Esophagus squamous epithelium (tissue), 5 donors: ENCODE measurements at regions not wholly inside any gene's neighbourhood (a gene's known extent, or its start where the extent isn't known, plus 50 kb on each side); places are given as distances from the start of the nearest gene placed in this dataset.

Experiments used
- DNase-seq: peaks from one replicate; lab custom pipeline; 2025; lab: John Stamatoyannopoulos, UW
- H3K27ac ChIP-seq, 4 donors: fragments of 200-600 bp; sonication (generic); one replicate each; pipeline ENCODE4 v1.5.1; 2016 to 2019; ENCODE audit warnings: mild to moderate bottlenecking in 1 of 4
- H3K27me3 ChIP-seq, 4 donors: fragments of 200-600 bp; sonication (generic); 1 replicate in 3 of 4; 2 replicates in 1 of 4; pipeline versions ENCODE4 v1.5.1 to v1.6.0; 2017 to 2021; ENCODE audit warnings: antibody characterized with exemption in 1 of 4
- H3K36me3 ChIP-seq, 3 donors: fragments of 200-600 bp; sonication (generic); one replicate each; pipeline ENCODE4 v1.5.1; 2016 to 2019
- H3K4me1 ChIP-seq, 3 donors: fragments of 200-600 bp; sonication (generic); one replicate each; pipeline ENCODE4 v1.5.1; 2017 to 2019
- H3K4me3 ChIP-seq, 4 donors: fragments of 200-600 bp; sonication (generic); 1 replicate in 3 of 4; 2 replicates in 1 of 4; pipeline ENCODE4 v1.5.1; 2016 to 2019; ENCODE audit warnings: mild to moderate bottlenecking in 2 of 4, moderate library complexity in 1 of 4
- H3K9me3 ChIP-seq, 3 donors: fragments of 200-600 bp; sonication (generic); one replicate each; pipeline ENCODE4 v1.5.1; 2016 to 2019
- POLR2A ChIP-seq, 4 donors: fragments of 450-650 bp; IDR thresholded peaks; one replicate each; pipeline ENCODE4 v1.6.1; 2017; ENCODE audit warnings: antibody characterized with exemption in 4 of 4, mild to moderate bottlenecking in 4 of 4, moderate library complexity in 3 of 4
- WGBS, 2 donors: methylation state at CpG; one replicate each; pipeline ENCODE4 v1.1.5; 2018; 5-methylcytosine and 5-hydroxymethylcytosine counted together
- intact Hi-C: fragments of 100-400 bp; cut with DNase I; formaldehyde crosslinking; loops from one replicate; pipeline ENCODE4 v1.15.0; 2022
- TF ChIP-seq, protein P1 (sequence below), 6 experiments: fragments of 450-650 bp in 4 of 6; fragments of 200-600 bp in 2 of 6; sonication (generic) in 2 of 6; IDR thresholded peaks; one replicate each; pipeline ENCODE4 v1.5.1; 2016 to 2019; ENCODE audit warnings: antibody characterized with exemption in 6 of 6, mild to moderate bottlenecking in 4 of 6, moderate library complexity in 4 of 6
- donor health status: DM: yes; HTN: yes; CAD: no.

DNA sequence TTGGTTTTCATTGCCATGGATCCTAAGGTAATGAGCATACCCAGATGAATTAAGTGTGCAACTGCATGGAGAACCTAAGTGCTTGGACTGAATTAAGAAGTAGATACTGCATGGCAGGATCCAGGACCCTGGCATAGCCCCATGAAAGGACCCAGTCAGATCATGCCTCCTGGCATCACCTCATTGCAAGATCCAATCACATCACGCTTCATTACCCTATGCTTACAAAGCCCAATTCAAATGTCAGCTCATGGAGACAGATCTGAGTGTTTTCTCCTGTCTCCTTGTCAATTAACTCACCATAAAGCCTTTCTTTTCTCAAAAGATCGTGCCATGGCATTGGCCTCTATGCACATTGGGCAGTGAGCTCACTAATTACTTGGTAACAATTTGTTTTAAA lies 519.8 kb upstream of the ZNF804A start:
- intact Hi-C loops = no loop called here
- H3K36me3 ChIP-seq = no peaks in the 10 kb centered on the region
- no peak overlapping the region for H3K4me3 ChIP-seq
- DNase-seq = no peak
- no peak overlapping the region for H3K27ac ChIP-seq
- H3K27me3 ChIP-seq = no peaks in the 10 kb centered on the region
- TF ChIP-seq, protein P1, sequence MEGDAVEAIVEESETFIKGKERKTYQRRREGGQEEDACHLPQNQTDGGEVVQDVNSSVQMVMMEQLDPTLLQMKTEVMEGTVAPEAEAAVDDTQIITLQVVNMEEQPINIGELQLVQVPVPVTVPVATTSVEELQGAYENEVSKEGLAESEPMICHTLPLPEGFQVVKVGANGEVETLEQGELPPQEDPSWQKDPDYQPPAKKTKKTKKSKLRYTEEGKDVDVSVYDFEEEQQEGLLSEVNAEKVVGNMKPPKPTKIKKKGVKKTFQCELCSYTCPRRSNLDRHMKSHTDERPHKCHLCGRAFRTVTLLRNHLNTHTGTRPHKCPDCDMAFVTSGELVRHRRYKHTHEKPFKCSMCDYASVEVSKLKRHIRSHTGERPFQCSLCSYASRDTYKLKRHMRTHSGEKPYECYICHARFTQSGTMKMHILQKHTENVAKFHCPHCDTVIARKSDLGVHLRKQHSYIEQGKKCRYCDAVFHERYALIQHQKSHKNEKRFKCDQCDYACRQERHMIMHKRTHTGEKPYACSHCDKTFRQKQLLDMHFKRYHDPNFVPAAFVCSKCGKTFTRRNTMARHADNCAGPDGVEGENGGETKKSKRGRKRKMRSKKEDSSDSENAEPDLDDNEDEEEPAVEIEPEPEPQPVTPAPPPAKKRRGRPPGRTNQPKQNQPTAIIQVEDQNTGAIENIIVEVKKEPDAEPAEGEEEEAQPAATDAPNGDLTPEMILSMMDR (IDR thresholded peaks at IDR 0.05) = no peak
- TF ChIP-seq POLR2A (IDR thresholded peaks at IDR 0.05) = no peak
- 63 to 74% methylated on average over 2 of the region's 2 CpGs for WGBS, 2 donors
- no peaks in the 10 kb centered on the region for H3K4me1 ChIP-seq
- no peaks in the 10 kb centered on the region for H3K9me3 ChIP-seq

DNA sequence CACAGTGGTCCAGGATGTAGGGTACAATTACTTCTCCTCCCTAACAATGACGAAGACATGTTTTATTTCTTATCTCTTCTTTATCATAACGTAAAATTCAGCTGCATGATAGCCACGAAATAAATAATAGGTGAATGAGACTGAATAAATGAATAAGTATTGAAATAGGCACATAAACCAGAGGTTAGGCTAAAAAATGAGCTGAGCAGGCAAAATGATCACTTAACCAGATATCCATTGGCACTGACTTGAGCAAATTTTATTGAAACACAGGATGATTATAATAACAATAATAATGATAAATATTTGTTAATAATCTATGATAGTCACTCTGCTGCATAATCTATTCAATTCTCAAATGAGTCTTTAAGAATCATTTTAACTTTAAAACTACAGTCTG lies 506.9 kb upstream of the ZNF804A start:
- no peaks in the 10 kb centered on the region for H3K9me3 ChIP-seq
- no peak for TF ChIP-seq POLR2A (IDR thresholded peaks at IDR 0.05)
- TF ChIP-seq, protein P1 (IDR thresholded peaks at IDR 0.05) = no peak
- no peak overlapping the region for H3K27ac ChIP-seq
- no peaks in the 10 kb centered on the region for H3K36me3 ChIP-seq
- no peak overlapping the region for H3K4me3 ChIP-seq
- no peaks in the 10 kb centered on the region for H3K4me1 ChIP-seq
- no peaks in the 10 kb centered on the region for H3K27me3 ChIP-seq
- DNase-seq = no peak
- intact Hi-C loops = no loop called here
- 71 to 78% methylated on average over 3 of the region's 3 CpGs for WGBS, 2 donors

DNA sequence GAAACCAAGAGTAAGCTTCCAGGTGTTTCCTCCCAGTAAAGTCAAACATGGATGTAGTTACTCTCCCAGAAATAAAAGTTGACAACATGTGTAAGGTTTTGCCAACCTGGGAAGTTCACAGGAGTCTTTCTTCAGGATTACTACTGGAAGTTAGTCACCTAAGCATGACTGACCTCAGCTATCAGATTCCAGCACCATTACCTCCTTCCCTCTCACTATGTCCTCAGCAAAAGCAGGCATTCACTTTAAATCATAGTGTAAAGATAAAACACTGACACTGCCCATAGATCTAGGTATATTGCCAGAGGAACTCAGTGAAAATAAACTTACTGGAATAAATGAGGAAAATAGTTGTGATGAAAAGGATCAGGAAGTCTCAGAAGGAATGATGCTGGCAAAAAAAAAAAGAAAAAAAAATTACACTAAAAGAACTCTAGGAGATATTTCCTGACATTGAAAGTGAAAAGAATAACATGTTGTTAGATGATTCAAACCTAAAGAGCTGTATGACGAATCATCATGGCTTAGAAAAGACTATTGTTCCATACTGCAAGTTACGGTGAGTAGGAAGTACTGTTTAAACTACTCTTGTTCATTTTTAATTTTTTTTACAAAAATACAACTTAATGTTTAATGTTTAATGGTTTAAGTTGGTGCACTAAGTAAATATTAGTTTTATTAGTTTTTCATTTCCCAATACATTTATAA lies 484.5 kb upstream of the ZNF804A start:
- Histone ChIP-seq H3K9me3 (no peaks in the 10 kb centered on the region), H3K36me3 (no peaks in the 10 kb centered on the region), H3K4me1 (no peaks in the 10 kb centered on the region), H3K4me3 (no peak overlapping the region), H3K27me3 (no peaks in the 10 kb centered on the region), H3K27ac (no peak overlapping the region)
- intact Hi-C loops = no loop called here
- no peak for DNase-seq
- TF ChIP-seq, protein P1 (IDR thresholded peaks at IDR 0.05) = no peak
- TF ChIP-seq POLR2A (IDR thresholded peaks at IDR 0.05) = no peak
- WGBS, 2 donors = 25 to 32% methylated on average over 2 of the region's 2 CpGs

DNA sequence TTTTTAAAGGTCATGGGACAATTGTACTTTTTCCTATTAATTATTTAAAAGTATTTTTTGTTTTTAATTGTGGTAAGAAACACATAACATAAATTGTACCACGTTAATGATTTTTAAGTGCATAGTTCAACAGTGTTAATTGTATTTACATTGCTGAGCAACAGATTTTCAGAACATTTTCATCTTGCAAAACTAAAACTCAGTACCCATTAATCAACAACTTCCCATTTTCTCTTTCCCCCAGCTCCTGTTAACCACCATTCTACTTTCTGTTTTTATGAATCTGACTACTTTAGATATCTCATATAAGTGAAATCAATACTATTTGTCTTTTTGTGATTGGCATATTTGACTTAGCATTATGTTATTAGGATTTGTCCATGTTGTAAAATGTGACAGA lies 483.9 kb upstream of the ZNF804A start:
- H3K4me1 ChIP-seq = no peaks in the 10 kb centered on the region
- intact Hi-C loops = no loop called here
- H3K27ac ChIP-seq = no peak overlapping the region
- 34 to 43% methylated on average over 1 of the region's 1 CpG for WGBS, 2 donors
- no peaks in the 10 kb centered on the region for H3K27me3 ChIP-seq
- H3K9me3 ChIP-seq = no peaks in the 10 kb centered on the region
- DNase-seq = no peak
- H3K36me3 ChIP-seq = no peaks in the 10 kb centered on the region
- no peak overlapping the region for H3K4me3 ChIP-seq
- TF ChIP-seq, protein P1 (IDR thresholded peaks at IDR 0.05) = no peak
- TF ChIP-seq POLR2A (IDR thresholded peaks at IDR 0.05) = no peak

DNA sequence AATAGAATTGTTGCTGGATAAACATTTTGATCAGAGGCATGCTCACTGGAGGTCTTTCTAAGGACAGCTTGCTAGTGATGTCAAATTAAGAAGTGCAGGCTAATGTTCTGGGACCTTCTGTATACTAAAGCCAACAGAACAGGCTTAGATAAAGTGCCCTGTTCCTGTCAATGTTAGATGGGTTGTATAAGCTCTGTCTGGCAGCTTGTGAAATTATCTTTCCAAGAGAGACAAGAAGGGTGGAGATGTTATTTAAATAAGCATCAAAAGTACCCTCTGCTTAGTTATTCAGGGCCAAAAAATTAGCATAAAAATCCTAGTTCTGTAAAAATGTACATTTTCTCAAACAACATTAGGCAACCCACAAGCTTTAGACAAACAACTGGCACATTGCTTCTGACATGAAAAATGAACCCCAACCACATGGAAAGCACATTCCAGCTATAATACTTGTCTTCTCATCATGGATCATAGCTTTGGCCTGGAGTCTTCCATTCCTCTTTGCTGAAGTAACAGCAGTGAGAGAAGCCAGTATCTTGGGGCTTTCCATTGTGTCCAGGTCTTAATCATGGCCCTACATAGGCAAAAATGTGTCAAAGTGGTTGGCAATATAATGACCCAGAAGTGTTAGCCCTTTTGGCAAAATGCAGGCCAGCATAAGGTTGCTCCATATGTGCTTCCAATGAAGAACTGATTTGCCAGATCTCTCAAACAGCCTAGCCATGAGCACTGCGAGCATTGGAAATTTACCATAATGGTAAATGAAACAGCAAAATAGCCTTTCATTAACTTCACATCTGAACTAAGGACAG lies 478.1 kb upstream of the ZNF804A start:
- WGBS, 2 donors = 83 to 100% methylated on average over 1 of the region's 1 CpG
- Histone ChIP-seq H3K4me3 (no peak overlapping the region), H3K27me3 (no peaks in the 10 kb centered on the region), H3K36me3 (no peaks in the 10 kb centered on the region), H3K4me1 (no peaks in the 10 kb centered on the region), H3K9me3 (no peaks in the 10 kb centered on the region), H3K27ac (no peak overlapping the region)
- intact Hi-C loops = no loop called here
- TF ChIP-seq, protein P1 (IDR thresholded peaks at IDR 0.05) = no peak
- TF ChIP-seq POLR2A (IDR thresholded peaks at IDR 0.05) = no peak
- DNase-seq = no peak
